CD4-positive, alpha-beta T cell (primary cell): ENCODE measurements at regions not wholly inside any gene's neighbourhood (a gene's known extent, or its start where the extent isn't known, plus 50 kb on each side); places are given as distances from the start of the nearest gene placed in this dataset.
"Not testable (repeated sequence)": the region's sequence is repeated elsewhere in the genome, so short reads cannot be mapped to it uniquely, and the experiment has no call there.

Experiments
- ATAC-seq: fragments of 200-7000 bp; cut with Tn5 transposase; one replicate; pipeline ENCODE4 v1.10.0; 2022; ENCODE audit warnings: mild to moderate bottlenecking; ENCODE audit not compliant: poor library complexity
- CTCF ChIA-PET: fragments of 350-600 bp; sonication (Branson Sonifier 250); formaldehyde crosslinking; loops from one replicate; lab custom pipeline; 2021; ENCODE audit warnings: antibody characterized with exemption, inconsistent platforms; lab: Charles Lee
- POLR2A ChIA-PET: fragments of 350-600 bp; sonication (Branson Sonifier 250); formaldehyde crosslinking; loops from one replicate; lab custom pipeline; 2021; ENCODE audit warnings: antibody characterized with exemption, inconsistent platforms; lab: Charles Lee
- DNase-seq, 14 experiments: peaks; one replicate each; pipeline ENCODE4 v3.0.0-alpha.2; 2013 to 2020; ENCODE audit warnings: mixed read lengths in 2 of 14
- H3K27ac ChIP-seq, 2 donors: one replicate each; pipeline versions ENCODE4 v1.5.1 to v1.7.0; 2013; ENCODE audit warnings: low read length in 2 of 2, low read depth in 1 of 2, mild to moderate bottlenecking in 1 of 2
- H3K27me3 ChIP-seq, 2 experiments: 1 replicate in 1 of 2; 2 replicates in 1 of 2; pipeline versions ENCODE4 v1.6.1 to v1.7.0; 2013; ENCODE audit warnings: low read length in 2 of 2, control low read depth in 1 of 2, mild to moderate bottlenecking in 1 of 2, moderate library complexity in 1 of 2; ENCODE audit not compliant: insufficient read depth in 2 of 2, control insufficient read depth in 1 of 2
- H3K36me3 ChIP-seq: one replicate; pipeline ENCODE4 v1.6.1; 2013; ENCODE audit warnings: low read length, control low read depth; ENCODE audit not compliant: insufficient read depth
- H3K4me1 ChIP-seq: one replicate; pipeline ENCODE4 v1.6.1; 2013; ENCODE audit warnings: low read length, control low read depth; ENCODE audit not compliant: insufficient read depth
- H3K4me3 ChIP-seq: one replicate; pipeline ENCODE4 v1.5.1; 2013; ENCODE audit warnings: mild to moderate bottlenecking, low read length, moderate library complexity
- H3K9me3 ChIP-seq, 2 experiments: 1 replicate in 1 of 2; 2 replicates in 1 of 2; pipeline versions ENCODE4 v1.6.1 to v1.7.0; 2013; ENCODE audit warnings: low read length in 2 of 2, mild to moderate bottlenecking in 2 of 2, control low read depth in 1 of 2, moderate library complexity in 1 of 2; ENCODE audit not compliant: control insufficient read depth in 1 of 2, insufficient read depth in 1 of 2
- H3K27ac Mint-ChIP-seq: one replicate; pipeline ENCODE4 v1.8.0; 2020; ENCODE audit warnings: mixed read lengths
- H3K27me3 Mint-ChIP-seq: one replicate; pipeline ENCODE4 v1.8.0; 2021; ENCODE audit warnings: mixed read lengths
- H3K36me3 Mint-ChIP-seq: one replicate; pipeline ENCODE4 v1.8.0; 2021; ENCODE audit warnings: low read depth, mixed read lengths
- H3K4me1 Mint-ChIP-seq: one replicate; pipeline ENCODE4 v1.8.0; 2021; ENCODE audit warnings: low read depth, mixed read lengths
- H3K4me3 Mint-ChIP-seq: one replicate; pipeline ENCODE4 v1.8.0; 2020; ENCODE audit warnings: mild to moderate bottlenecking, mixed read lengths
- H3K9me3 Mint-ChIP-seq: one replicate; pipeline ENCODE4 v1.8.0; 2020; ENCODE audit warnings: mixed read lengths
- intact Hi-C, 2 experiments: fragments of 100-400 bp; cut with DNase I in 1 of 2; cut with micrococcal nuclease in 1 of 2; formaldehyde crosslinking; loops; one replicate each; pipeline versions ENCODE4 v1.15.1 to v1.9.0; 2023 to 2025; cut with DNase I, micrococcal nuclease
- TF ChIP-seq, protein P1 (sequence below): fragments of 200-600 bp; IDR thresholded peaks from one replicate; pipeline ENCODE4 v1.8.0; 2022; ENCODE audit warnings: antibody characterized with exemption, mild to moderate bottlenecking

DNA sequence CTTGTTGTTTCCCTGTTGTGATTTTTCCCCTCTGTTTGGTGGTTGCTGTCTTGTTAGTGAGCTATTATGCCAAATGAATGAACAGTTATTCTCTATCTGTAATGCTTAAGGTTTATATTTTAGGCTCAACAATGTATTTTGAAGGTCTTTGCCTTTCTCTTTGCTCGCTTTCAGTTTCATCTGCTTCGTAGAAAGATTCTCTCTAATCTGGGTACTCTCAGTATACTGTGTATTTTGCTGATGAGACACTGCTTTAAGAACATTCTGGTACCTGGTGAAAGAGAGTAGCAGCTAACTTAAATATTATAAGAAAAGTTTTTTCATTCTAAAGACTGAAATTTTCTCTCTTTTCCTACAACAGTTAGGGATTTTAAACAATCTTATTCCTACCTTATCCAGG lies 1274.7 kb upstream of the PABPC4L start:
- Mint-ChIP-seq H3K27ac (no peak overlapping the region), H3K36me3 (no peaks in the 10 kb centered on the region), H3K4me1 (no peaks in the 10 kb centered on the region), H3K9me3 (peaks cover 4% of the 10 kb centered on the region), H3K4me3 (no peak overlapping the region), H3K27me3 (no peaks in the 10 kb centered on the region)
- POLR2A ChIA-PET, result no interaction called here
- Histone ChIP-seq H3K27me3 (no peaks in the 10 kb centered on the region), H3K36me3 (no peaks in the 10 kb centered on the region), H3K9me3 (peaks cover 0 to 11% of the 10 kb centered on the region in 2 experiments), H3K4me3 (no peak overlapping the region), H3K27ac (no peak overlapping the region), H3K4me1 (no peaks in the 10 kb centered on the region)
- CTCF ChIA-PET, result no interaction called here
- DNase-seq, result no peak
- TF ChIP-seq, protein P1, sequence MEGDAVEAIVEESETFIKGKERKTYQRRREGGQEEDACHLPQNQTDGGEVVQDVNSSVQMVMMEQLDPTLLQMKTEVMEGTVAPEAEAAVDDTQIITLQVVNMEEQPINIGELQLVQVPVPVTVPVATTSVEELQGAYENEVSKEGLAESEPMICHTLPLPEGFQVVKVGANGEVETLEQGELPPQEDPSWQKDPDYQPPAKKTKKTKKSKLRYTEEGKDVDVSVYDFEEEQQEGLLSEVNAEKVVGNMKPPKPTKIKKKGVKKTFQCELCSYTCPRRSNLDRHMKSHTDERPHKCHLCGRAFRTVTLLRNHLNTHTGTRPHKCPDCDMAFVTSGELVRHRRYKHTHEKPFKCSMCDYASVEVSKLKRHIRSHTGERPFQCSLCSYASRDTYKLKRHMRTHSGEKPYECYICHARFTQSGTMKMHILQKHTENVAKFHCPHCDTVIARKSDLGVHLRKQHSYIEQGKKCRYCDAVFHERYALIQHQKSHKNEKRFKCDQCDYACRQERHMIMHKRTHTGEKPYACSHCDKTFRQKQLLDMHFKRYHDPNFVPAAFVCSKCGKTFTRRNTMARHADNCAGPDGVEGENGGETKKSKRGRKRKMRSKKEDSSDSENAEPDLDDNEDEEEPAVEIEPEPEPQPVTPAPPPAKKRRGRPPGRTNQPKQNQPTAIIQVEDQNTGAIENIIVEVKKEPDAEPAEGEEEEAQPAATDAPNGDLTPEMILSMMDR, result no peak
- intact Hi-C loops, result no loop called here
- ATAC-seq, result no peak

DNA sequence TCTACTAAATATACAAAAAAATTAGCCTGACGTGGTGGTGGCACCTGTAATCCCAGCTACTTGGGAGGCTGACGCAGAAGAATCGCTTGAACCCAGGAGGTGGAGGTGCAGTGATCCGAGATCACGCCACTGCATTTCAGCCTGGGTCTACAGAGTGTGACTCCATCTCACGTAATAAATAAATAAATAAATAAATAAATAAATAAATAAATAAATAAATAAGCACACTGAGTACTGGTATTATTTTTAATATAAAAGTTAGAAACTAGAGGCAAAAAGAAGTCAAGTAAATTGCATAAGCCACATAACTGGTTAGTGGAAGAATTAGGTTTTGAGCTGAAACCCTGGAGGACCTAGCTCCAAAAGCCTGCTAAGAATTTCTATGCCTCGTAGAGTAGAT lies 1262.7 kb upstream of the PABPC4L start:
- Mint-ChIP-seq H3K4me3 (no peak overlapping the region), H3K27me3 (no peaks in the 10 kb centered on the region), H3K9me3 (no peaks in the 10 kb centered on the region), H3K36me3 (no peaks in the 10 kb centered on the region), H3K4me1 (no peaks in the 10 kb centered on the region), H3K27ac (no peak overlapping the region)
- TF ChIP-seq, protein P1, result no peak
- no peak overlapping the region for H3K4me3 ChIP-seq
- ChIA-PET CTCF (no interaction called here), POLR2A (no interaction called here)
- H3K27me3 ChIP-seq, result no peaks in the 10 kb centered on the region
- DNase-seq, result no peak
- H3K27ac ChIP-seq, result no peak overlapping the region
- no peaks in the 10 kb centered on the region for H3K4me1 ChIP-seq
- ATAC-seq, result no peak
- intact Hi-C loops, result no loop called here
- H3K9me3 ChIP-seq, result peaks cover 4% of the 10 kb centered on the region in 2 experiments
- no peaks in the 10 kb centered on the region for H3K36me3 ChIP-seq

DNA sequence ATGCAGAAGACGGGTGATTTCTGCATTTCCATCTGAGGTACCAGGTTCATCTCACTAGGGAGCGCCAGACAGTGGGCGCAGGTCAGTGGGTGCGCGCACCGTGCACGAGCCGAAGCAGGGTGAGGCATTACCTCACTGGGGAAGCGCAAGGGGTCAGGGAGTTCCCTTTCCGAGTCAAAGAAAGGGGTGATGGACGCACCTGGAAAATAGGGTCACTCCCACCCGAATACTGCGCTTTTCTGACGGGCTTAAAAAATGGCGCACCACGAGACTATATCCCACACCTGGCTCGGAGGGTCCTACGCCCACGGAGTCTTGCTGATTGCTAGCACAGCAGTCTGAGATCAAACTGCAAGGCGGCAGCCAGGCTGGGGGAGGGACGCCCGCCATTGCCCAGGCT lies 1246.0 kb upstream of the PABPC4L start:
- CTCF ChIA-PET, H3K4me1 ChIP-seq, H3K27ac ChIP-seq, H3K9me3 Mint-ChIP-seq, H3K4me1 Mint-ChIP-seq, H3K27me3 ChIP-seq, POLR2A ChIA-PET, H3K36me3 Mint-ChIP-seq, ATAC-seq, DNase-seq, H3K9me3 ChIP-seq, H3K4me3 ChIP-seq, intact Hi-C loops, H3K4me3 Mint-ChIP-seq, H3K36me3 ChIP-seq, H3K27ac Mint-ChIP-seq, H3K27me3 Mint-ChIP-seq: not testable (repeated sequence)

DNA sequence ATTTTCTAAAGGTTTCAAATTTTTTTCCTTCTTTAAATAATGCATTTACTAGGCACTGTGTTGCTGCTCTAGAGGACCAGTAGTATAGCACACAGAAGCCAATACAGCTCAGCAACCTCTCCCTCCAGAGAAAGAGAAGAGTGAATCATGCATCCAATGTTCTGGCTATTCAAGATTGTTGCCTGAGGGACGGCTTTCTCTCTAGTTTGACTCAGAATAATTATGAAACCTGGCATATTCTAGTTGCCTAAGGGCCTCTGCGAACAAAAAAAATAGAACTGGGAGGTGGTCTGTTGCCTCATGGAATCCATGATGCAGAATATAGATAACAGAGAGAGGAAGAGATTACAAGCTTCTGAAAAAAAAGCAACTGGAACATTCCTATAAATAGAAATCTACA lies 1233.3 kb upstream of the PABPC4L start:
- TF ChIP-seq, protein P1, result no peak
- Histone ChIP-seq H3K4me3 (no peak overlapping the region), H3K9me3 (peaks cover 0 to 6% of the 10 kb centered on the region in 2 experiments), H3K4me1 (no peaks in the 10 kb centered on the region), H3K36me3 (no peaks in the 10 kb centered on the region), H3K27ac (no peak overlapping the region), H3K27me3 (no peaks in the 10 kb centered on the region)
- no peak overlapping the region for H3K4me3 Mint-ChIP-seq
- ChIA-PET POLR2A (no interaction called here), CTCF (interaction anchor here (0.6 kb wide), 1 partner anchor 87 kb away, joined by 4 read pairs; no protein-coding TSS in a partner anchor)
- peaks cover 9% of the 10 kb centered on the region for H3K9me3 Mint-ChIP-seq
- H3K27ac Mint-ChIP-seq, result no peak overlapping the region
- no peak for DNase-seq
- no peaks in the 10 kb centered on the region for H3K36me3 Mint-ChIP-seq
- intact Hi-C loops, result no loop called here
- H3K27me3 Mint-ChIP-seq, result no peaks in the 10 kb centered on the region
- ATAC-seq, result no peak
- H3K4me1 Mint-ChIP-seq, result no peaks in the 10 kb centered on the region
